ENCODE measurements at regions not wholly inside any gene's neighbourhood (a gene's known extent, or its start where the extent isn't known, plus 50 kb on each side); places are given as distances from the start of the nearest gene placed in this dataset.

- intact Hi-C loops (cut with micrococcal nuclease; ENCODE audit: unreplicated experiment): no loop called here
- H3K9me3 ChIP-seq (ENCODE audit: low read length): no peaks in the 10 kb centered on the region
- TF ChIP-seq CTCF (conservative IDR thresholded peaks at IDR 0.05; ENCODE audit: low read length) (no peak), EZH2phosphoT487 (IDR thresholded peaks at IDR 0.05; ENCODE audit: borderline replicate concordance, low read depth, low read length) (no peak)
- ChIA-PET CTCF (ENCODE audit: unreplicated experiment) (no interaction called here), POLR2A (no interaction called here)
- no peak for DNase-seq (ENCODE audit: low spot score)
- no peak overlapping the region for H2AFZ ChIP-seq (ENCODE audit: low read length)
- no peak overlapping the region for H3K4me2 ChIP-seq (ENCODE audit: low read length)
- no peak overlapping the region for H3K27ac ChIP-seq (ENCODE audit: low read depth, low read length, poor library complexity, severe bottlenecking)
- no TSS peak for BruUV-seq (replicated peaks)
- H3K9me2 ChIP-seq (ENCODE audit: insufficient read depth, low read length): no peaks in the 10 kb centered on the region
- no peaks in the 10 kb centered on the region for H3K36me3 ChIP-seq (ENCODE audit: insufficient read depth, low read length)
- no peaks in the 10 kb centered on the region for H3K79me2 ChIP-seq (ENCODE audit: insufficient read depth, low read depth, low read length)
- H3K4me1 ChIP-seq (ENCODE audit: insufficient read depth, low read length, poor library complexity, severe bottlenecking): no peaks in the 10 kb centered on the region
- H3K4me3 ChIP-seq (ENCODE audit: low read depth, low read length, poor library complexity, severe bottlenecking): no peak overlapping the region
- H4K20me1 ChIP-seq (ENCODE audit: insufficient read depth, low read length): no peaks in the 10 kb centered on the region
Measured at GRCh38 chr18:78101091-78101490, 851.4 kb downstream of the GALR1 start.

- no peak overlapping the region for H2AFZ ChIP-seq (ENCODE audit: low read length)
- DNase-seq (ENCODE audit: low spot score): no peak
- no peaks in the 10 kb centered on the region for H3K79me2 ChIP-seq (ENCODE audit: insufficient read depth, low read depth, low read length)
- no peaks in the 10 kb centered on the region for H3K9me3 ChIP-seq (ENCODE audit: low read length)
- BruUV-seq (replicated peaks): no TSS peak
- H3K4me3 ChIP-seq (ENCODE audit: low read depth, low read length, poor library complexity, severe bottlenecking): no peak overlapping the region
- H3K4me2 ChIP-seq (ENCODE audit: low read length): no peak overlapping the region
- no peaks in the 10 kb centered on the region for H4K20me1 ChIP-seq (ENCODE audit: insufficient read depth, low read length)
- no peak for TF ChIP-seq CTCF (conservative IDR thresholded peaks at IDR 0.05; ENCODE audit: low read length)
- TF ChIP-seq EZH2phosphoT487 (IDR thresholded peaks at IDR 0.05; ENCODE audit: borderline replicate concordance, low read depth, low read length): no peak
- intact Hi-C loops (cut with micrococcal nuclease; ENCODE audit: unreplicated experiment): no loop called here
- H3K9me2 ChIP-seq (ENCODE audit: insufficient read depth, low read length): no peaks in the 10 kb centered on the region
- ChIA-PET CTCF (ENCODE audit: unreplicated experiment) (no interaction called here), POLR2A (no interaction called here)
- H3K4me1 ChIP-seq (ENCODE audit: insufficient read depth, low read length, poor library complexity, severe bottlenecking): no peaks in the 10 kb centered on the region
- no peaks in the 10 kb centered on the region for H3K36me3 ChIP-seq (ENCODE audit: insufficient read depth, low read length)
- H3K27ac ChIP-seq (ENCODE audit: low read depth, low read length, poor library complexity, severe bottlenecking): no peak overlapping the region
Measured at GRCh38 chr18:78102135-78102534, 852.5 kb downstream of the GALR1 start.

GRCh38 chr18:78105611-78106010, 856.0 kb downstream of the GALR1 start:
- BruUV-seq (replicated peaks): no TSS peak
- H3K79me2 ChIP-seq (ENCODE audit: insufficient read depth, low read depth, low read length): no peaks in the 10 kb centered on the region
- H3K4me1 ChIP-seq (ENCODE audit: insufficient read depth, low read length, poor library complexity, severe bottlenecking): no peaks in the 10 kb centered on the region
- H3K9me3 ChIP-seq (ENCODE audit: low read length): no peaks in the 10 kb centered on the region
- no peak overlapping the region for H3K4me2 ChIP-seq (ENCODE audit: low read length)
- no peaks in the 10 kb centered on the region for H3K9me2 ChIP-seq (ENCODE audit: insufficient read depth, low read length)
- no peaks in the 10 kb centered on the region for H3K36me3 ChIP-seq (ENCODE audit: insufficient read depth, low read length)
- TF ChIP-seq CTCF (conservative IDR thresholded peaks at IDR 0.05; ENCODE audit: low read length) (no peak), EZH2phosphoT487 (IDR thresholded peaks at IDR 0.05; ENCODE audit: borderline replicate concordance, low read depth, low read length) (no peak)
- H2AFZ ChIP-seq (ENCODE audit: low read length): no peak overlapping the region
- ChIA-PET CTCF (ENCODE audit: unreplicated experiment) (no interaction called here), POLR2A (interaction anchor here (0.7 kb wide), 1 partner anchor 617 kb away, joined by 5 read pairs; no protein-coding TSS in a partner anchor)
- no peak overlapping the region for H3K4me3 ChIP-seq (ENCODE audit: low read depth, low read length, poor library complexity, severe bottlenecking)
- no peak overlapping the region for H3K27ac ChIP-seq (ENCODE audit: low read depth, low read length, poor library complexity, severe bottlenecking)
- intact Hi-C loops (cut with micrococcal nuclease; ENCODE audit: unreplicated experiment): no loop called here
- DNase-seq (ENCODE audit: low spot score): no peak
- H4K20me1 ChIP-seq (ENCODE audit: insufficient read depth, low read length): no peaks in the 10 kb centered on the region
